ENCODE measurements at regions not wholly inside any gene's neighbourhood (a gene's known extent, or its start where the extent isn't known, plus 50 kb on each side); places are given as distances from the start of the nearest gene placed in this dataset.
"Not testable (repeated sequence)": the region's sequence is repeated elsewhere in the genome, so short reads cannot be mapped to it uniquely, and the experiment has no call there.

GRCh38 chr14:96706893-96707292 is 90.3 kb upstream of the VRK1 start:
- TF ChIP-seq POLR2A (IDR thresholded peaks at IDR 0.05; ENCODE audit: extremely low read depth, insufficient read length) (no peak), MYC (IDR thresholded peaks at IDR 0.05; ENCODE audit: low read depth, low read length) (no peak), CTCF (IDR thresholded peaks at IDR 0.05; ENCODE audit: low read depth, low read length) (no peak)
- TF ChIP-seq, protein P1, sequence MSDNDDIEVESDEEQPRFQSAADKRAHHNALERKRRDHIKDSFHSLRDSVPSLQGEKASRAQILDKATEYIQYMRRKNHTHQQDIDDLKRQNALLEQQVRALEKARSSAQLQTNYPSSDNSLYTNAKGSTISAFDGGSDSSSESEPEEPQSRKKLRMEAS (IDR thresholded peaks at IDR 0.05; ENCODE audit: low read depth, low read length): no peak
- DNase-seq (ENCODE audit: low read depth): no peak
- H3K4me3 ChIP-seq (ENCODE audit: low read depth, low read length): no peak overlapping the region

DNA sequence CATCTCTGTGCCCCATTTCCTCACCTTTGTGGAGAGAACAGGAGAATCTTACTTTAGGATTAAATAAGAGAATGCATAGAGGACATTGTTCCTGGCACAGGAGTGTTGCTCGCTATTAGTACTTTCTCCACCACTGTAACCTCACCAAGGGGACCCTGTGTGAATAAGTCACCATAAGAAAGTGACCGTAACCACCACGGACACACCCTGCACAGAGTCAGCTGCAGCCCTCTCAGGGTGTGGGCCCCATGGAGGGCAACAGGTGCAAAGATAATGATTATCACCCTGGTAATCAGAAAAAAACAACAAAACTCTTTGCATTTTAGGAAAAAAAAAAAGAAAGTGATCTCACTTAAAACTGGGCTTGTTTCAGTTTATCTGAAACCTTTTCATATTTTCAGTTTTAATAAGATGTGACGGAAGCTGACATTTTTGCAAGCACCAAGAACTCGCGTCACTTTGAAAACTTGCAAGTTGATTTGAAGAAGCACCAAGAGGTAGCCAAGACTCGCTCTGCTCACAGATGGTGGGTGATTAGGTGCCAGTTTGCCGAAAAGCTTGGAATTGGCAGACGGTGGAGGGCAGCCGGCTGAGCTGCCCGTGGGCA is 87.0 kb upstream of the VRK1 start:
- no peak overlapping the region for H3K4me3 ChIP-seq (ENCODE audit: low read depth, low read length)
- TF ChIP-seq CTCF (IDR thresholded peaks at IDR 0.05; ENCODE audit: low read depth, low read length) (no peak), POLR2A (IDR thresholded peaks at IDR 0.05; ENCODE audit: extremely low read depth, insufficient read length) (no peak), MYC (IDR thresholded peaks at IDR 0.05; ENCODE audit: low read depth, low read length) (no peak)
- TF ChIP-seq, protein P1 (IDR thresholded peaks at IDR 0.05; ENCODE audit: low read depth, low read length): no peak
- DNase-seq (ENCODE audit: low read depth): no peak

DNA sequence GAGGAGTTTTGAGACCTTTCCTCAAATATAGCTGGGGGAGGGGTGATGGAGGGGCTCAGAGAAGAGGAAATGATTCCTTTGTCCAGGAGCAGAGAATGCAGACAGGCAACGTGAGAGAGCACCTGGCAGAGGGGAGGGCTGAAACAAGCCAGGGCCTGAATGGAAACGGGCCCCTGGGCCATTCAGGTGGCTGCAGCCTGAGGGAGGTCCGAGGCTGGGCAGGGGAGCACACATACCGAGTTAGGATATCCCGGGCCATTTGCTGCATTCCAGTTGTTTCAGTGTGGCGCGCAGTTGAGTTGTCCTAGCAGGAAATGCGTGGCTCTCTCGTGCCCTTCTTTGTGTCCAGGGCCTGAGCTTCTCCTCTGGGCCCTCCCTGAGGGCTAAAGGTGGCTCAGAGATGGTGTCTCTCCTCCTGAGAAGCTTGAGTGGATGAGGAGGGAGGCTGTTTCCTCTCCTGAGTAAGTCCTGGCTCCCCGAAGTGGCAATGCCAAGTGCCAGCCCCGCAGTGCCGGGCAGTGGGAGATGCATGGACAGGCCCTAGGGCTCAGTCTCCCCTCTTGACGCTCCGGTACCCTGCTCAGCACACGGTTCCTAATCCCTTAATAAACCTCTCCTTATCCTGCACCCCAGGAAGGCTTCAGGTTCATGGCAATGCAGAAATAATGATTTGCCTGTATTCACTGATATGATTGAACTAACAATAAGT is 85.5 kb upstream of the VRK1 start:
- TF ChIP-seq, protein P1 (IDR thresholded peaks at IDR 0.05; ENCODE audit: low read depth, low read length): no peak
- TF ChIP-seq CTCF (IDR thresholded peaks at IDR 0.05; ENCODE audit: low read depth, low read length) (no peak), MYC (IDR thresholded peaks at IDR 0.05; ENCODE audit: low read depth, low read length) (no peak), POLR2A (IDR thresholded peaks at IDR 0.05; ENCODE audit: extremely low read depth, insufficient read length) (no peak)
- DNase-seq (ENCODE audit: low read depth): no peak
- no peak overlapping the region for H3K4me3 ChIP-seq (ENCODE audit: low read depth, low read length)

GRCh38 chr14:96713426-96713825 is 83.8 kb upstream of the VRK1 start:
- TF ChIP-seq, protein P1 (IDR thresholded peaks at IDR 0.05; ENCODE audit: low read depth, low read length): no peak
- TF ChIP-seq CTCF (IDR thresholded peaks at IDR 0.05; ENCODE audit: low read depth, low read length): no peak
- TF ChIP-seq MYC (IDR thresholded peaks at IDR 0.05; ENCODE audit: low read depth, low read length): no peak
- TF ChIP-seq POLR2A (IDR thresholded peaks at IDR 0.05; ENCODE audit: extremely low read depth, insufficient read length): no peak
- no peak for DNase-seq (ENCODE audit: low read depth)
- H3K4me3 ChIP-seq (ENCODE audit: low read depth, low read length): no peak overlapping the region

DNA sequence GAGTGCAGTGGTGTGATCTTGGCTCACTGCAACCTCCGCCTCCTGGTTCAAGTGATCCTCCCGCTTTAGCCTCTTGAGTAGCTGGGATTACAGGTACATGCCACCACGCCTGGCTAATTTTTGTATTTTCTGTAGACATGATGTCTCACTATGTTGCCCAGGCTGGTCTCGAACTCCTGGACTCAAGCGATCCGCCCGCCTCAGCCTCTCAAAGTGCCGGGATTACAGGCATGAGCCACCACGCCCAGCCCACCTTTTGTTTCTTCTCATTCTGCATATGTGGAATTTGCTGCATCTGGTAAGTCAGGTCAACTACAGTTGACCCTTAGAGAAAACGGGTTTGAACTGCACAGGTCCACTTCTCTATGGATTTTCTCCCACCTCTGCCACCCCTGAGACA is 82.6 kb upstream of the VRK1 start:
- H3K4me3 ChIP-seq (ENCODE audit: low read depth, low read length); DNase-seq (ENCODE audit: low read depth): not testable (repeated sequence)

DNA sequence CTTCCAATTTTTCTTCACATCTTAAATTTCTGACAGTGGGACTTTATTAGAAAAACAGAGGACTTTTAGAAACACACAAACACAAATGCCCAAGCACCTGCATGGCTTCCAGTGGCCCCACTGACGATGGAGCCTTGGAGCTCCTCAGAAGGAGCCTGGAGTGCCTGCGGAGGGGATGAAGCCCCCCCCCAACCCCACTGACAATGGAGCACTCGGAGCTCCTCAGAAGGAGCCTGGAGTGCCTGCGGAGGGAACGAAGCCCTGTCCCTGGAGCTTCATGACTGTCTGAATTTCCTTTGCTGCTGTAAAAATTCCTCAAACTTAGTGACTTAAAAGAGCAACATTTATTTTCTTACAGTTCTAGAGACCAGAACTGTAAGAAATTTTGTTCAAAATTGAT is 80.1 kb upstream of the VRK1 start:
- TF ChIP-seq, protein P1 (IDR thresholded peaks at IDR 0.05; ENCODE audit: low read depth, low read length): no peak
- TF ChIP-seq MYC (IDR thresholded peaks at IDR 0.05; ENCODE audit: low read depth, low read length) (no peak), POLR2A (IDR thresholded peaks at IDR 0.05; ENCODE audit: extremely low read depth, insufficient read length) (no peak), CTCF (IDR thresholded peaks at IDR 0.05; ENCODE audit: low read depth, low read length) (no peak)
- no peak for DNase-seq (ENCODE audit: low read depth)
- no peak overlapping the region for H3K4me3 ChIP-seq (ENCODE audit: low read depth, low read length)
